Stimulated activated naive CD4-positive, alpha-beta T cell (primary cell): ENCODE measurements at regions not wholly inside any gene's neighbourhood (a gene's known extent, or its start where the extent isn't known, plus 50 kb on each side); places are given as distances from the start of the nearest gene placed in this dataset.
"Not testable (repeated sequence)": the region's sequence is repeated elsewhere in the genome, so short reads cannot be mapped to it uniquely, and the experiment has no call there.

ENCODE experiments used
- DNase-seq, 6 experiments: peaks; one replicate each; lab custom pipeline; 2025; lab: John Stamatoyannopoulos, UW

DNA sequence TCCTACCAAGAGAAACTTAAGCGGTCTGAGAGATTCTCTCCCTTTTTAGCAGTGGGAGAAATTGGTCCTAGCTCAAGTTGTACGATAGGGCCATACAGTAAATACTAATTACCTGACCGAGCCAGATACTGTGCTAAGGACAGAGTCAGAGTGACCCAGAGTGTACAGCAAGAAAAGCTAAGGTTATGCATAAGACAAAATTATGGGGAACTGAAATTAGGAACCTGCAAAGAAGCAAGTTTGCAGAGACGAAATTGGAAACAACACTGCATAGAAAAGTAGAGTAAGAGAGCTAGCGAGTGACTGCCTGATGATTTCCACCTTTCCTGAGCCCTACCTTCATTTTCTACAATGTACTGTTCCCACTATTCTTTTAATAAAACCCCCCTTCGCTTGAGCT, 278.1 kb downstream of the NKX6-1 start:
- no peak for DNase-seq

GRCh38 chr4:84219656-84220055, 279.4 kb downstream of the NKX6-1 start:
- DNase-seq = no peak

- DNase-seq = no peak
Observed at GRCh38 chr4:84218031-84218430, 281.1 kb downstream of the NKX6-1 start.

DNA sequence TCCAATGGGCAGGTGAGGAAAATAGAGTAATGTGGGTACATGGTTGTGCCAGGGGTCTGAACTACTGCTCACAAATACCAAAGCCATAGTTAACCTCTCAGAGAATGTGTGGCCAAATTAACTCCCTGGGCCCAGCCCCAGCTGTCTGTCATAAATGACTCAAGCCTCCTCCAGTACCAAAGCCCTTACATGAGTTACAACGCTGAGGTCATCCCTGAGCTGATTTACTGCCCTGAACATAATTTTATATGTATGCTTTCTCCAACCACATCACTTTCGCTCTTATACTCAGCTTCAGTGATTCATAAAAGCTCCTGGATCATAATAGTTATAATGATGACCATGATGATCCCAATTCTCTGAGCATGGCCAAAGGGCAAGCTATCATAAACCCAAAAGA, 283.9 kb downstream of the NKX6-1 start:
- no peak for DNase-seq

GRCh38 chr4:84206226-84206625, 292.9 kb downstream of the NKX6-1 start:
- DNase-seq = not testable (repeated sequence)

DNA sequence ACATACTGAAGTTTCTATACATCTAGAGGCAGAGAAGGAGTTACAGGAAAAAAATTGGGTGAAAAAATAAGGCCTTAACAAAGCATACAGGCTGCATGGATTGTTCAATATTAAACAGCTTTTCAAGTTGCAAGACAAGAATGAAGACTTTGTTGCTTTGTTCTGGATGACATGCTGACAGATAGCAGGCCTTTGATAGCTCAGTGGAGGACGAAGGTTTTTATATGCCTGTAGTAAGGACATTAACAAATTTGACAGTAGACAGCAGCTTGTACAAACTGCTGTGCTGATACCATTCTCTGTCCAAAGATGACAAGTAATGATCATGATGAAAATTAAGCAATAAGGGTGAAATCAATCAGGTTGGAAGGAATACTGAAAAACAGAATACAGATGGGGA, 309.9 kb downstream of the NKX6-1 start:
- no peak for DNase-seq

DNA sequence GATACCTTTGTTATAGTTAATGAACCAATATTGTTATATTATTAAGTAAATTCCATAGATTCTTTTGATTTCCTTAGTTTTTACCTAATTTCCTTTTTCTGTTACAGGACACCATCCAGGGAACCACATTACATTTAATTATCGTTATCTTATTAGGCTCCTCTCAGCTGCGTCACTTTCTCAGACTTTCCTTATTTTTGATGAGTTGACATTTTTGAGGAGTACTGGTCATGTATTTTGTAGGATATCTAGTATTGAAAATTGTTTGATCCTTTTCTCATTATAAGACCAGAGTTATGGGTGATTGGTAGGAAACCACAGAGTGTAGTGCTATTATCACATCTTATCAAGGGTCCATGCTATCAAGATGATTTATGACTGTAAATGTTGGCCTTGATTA, 319.7 kb downstream of the NKX6-1 start:
- DNase-seq = no peak

- DNase-seq = no peak
Observed at GRCh38 chr4:84177831-84178542, 321.1 kb downstream of the NKX6-1 start.

- DNase-seq = no peak
Observed at GRCh38 chr4:84176016-84176415, 323.1 kb downstream of the NKX6-1 start.

DNA sequence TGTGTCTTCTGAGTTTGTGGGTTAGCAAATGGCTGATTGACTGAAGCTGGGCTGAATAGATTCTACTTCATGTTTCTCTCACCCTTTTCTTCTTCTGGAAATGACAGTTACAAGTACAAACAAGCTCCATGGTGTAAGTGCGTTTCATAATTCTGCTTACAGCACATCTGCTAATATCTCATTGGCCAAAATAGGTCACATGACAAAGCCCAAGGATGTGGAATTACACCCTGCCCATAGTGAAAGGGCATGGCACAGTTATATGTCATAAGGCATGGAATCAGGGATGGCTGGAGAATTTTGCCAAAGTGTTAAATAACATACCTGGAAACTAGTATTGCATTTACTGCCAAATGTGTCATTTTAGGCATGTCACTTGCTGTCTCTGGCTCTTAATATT, 327.2 kb downstream of the NKX6-1 start:
- no peak for DNase-seq

GRCh38 chr4:84167564-84167963, 331.5 kb downstream of the NKX6-1 start:
- DNase-seq = no peak

DNA sequence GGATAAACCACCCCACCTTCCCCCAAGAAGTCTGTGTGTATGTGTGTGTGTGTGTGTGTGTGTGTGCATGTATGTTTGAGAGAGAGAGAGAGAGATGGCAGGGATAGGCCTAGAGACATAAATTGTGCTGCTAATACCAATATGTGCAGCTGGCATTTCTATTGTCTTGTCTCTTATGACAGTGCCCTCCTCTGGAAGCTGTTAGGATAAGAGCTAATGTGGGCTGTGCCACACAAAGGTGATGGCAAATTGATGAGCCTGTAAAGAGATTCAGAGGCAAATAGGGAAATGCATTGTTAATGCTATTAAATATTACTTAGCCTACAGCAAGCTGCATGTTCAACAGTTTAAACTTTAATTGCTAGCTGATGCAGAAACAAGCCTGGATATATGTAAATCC, 332.0 kb downstream of the NKX6-1 start:
- no peak for DNase-seq

DNA sequence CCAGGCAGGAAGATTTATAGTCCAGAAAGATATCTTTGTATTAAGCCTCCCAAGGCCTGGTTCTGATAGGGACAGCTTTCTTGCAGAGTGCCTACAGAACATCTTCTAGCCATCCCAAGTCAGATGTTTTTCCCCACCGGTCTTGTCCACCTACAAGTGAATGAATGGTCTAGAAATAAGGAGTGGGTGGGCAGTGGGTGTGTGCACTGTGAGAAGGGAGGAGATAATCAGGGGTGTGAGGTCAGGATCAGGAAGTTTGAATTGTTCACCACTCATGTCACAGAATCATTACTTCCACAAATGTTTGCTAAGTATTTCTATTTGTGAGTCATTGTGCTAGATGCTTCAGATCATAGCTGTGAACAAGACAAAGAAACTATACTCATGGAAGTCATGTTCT, 332.6 kb downstream of the NKX6-1 start:
- DNase-seq = no peak

DNA sequence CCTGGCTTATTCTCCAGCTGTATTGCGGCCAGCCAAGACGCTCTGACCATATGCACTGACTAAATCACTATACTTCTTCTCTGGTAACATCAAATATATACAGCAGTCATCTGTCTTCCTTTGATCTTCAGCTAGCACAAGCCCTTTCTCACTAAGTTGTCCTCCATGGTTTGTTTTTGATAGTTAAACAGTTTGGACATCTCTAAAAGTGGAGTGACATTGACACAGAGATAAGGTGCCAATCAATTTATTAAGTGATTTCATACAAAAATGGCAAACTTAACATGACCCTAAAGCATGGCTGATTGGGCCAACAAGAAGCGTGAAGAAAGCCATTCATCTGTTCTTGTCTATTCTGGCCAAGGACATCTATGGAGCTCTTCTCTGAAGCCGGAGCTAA, 334.9 kb downstream of the NKX6-1 start:
- DNase-seq = no peak

- DNase-seq = no peak
Observed at GRCh38 chr4:84159762-84160161, 339.3 kb downstream of the NKX6-1 start.

- DNase-seq = no peak
Observed at GRCh38 chr4:84158670-84159069, 340.4 kb downstream of the NKX6-1 start.

DNA sequence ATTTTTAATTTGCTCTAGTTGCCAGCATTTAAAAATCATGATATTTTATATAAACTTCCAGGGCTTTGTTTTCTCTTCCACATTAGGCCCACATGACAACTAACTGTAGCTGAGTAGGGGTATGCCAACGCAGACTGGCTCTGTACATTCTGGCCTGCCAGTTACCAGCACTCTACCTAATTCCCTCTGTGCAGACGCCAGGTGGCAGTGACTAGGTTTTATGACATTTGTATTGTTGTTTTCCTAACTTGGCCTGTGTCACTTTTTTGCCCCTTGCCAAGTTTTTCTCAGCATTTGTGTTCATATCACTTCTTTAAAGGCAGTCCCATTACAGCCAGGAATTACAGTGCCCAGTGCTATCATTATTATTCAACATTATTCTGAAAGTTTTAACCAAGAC, 347.5 kb downstream of the NKX6-1 start:
- no peak for DNase-seq

DNA sequence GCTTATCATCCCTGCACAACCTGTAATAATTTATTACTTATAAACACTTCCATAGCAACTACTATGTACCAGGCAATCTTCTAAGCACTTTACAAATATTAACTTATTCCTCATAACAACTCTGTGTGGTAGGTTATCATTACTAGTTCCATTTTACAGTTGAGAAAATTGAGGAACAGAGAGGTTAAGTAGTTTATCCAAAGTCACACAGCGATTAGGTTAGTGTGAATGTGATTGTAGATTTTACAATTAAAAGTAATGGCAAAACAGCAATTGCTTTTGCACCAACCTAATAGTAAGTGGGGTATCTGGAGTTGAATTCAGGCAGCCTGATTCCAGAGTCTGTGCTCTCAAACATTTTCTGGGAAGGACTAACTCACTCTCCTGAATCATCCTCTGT, 348.9 kb downstream of the NKX6-1 start:
- DNase-seq = no peak

GRCh38 chr4:84147831-84148230, 351.3 kb downstream of the NKX6-1 start:
- no peak for DNase-seq

DNA sequence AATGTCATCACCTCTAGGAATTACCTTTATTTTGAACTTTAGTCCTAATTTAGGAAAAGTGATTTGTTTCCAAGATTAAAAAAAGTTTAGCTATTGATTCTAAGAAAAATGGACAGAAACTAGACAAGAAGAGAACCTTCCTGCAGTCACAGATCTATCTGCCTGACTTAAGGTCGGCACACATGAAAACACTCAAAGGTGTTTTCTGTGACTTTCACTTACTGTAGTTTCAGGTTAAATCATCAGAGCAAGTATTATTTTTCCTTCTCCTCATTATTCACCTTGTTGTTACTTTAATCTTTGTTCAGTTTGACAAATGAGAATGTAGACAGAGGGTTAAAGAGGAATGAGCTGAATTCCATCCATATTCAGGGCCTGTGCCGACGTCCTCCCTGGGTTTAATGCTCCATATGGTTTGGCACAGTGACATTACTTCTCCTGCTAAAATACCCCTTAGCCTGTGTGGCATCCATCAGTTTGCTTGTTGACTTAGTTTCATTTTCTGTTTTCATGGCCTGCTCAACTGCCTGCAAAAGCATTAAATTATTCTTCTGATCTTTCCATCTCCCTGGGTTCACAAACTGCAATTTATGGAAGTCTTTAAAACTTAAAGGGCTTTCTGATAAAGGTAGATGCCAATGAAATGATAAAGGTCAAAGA, 352.7 kb downstream of the NKX6-1 start:
- DNase-seq = no peak

DNA sequence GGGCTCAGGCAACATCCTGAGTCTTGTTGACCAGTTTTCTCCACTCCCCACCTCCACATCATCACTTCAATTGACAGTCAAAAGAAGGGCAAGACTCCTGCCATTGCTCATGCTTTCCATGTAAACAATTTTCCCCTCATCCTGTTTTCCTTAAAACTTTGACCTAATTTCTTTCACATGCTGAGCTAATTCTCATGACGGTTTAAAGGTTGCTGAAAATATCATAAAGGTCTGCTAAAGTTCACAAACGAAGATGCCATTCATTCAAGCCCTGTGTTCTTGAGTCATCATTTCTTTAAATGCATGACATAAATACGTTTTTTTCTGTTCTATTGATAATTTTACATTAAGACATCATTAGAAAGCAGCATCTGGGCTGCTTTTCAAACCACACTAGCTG, 353.9 kb downstream of the NKX6-1 start:
- no peak for DNase-seq

DNA sequence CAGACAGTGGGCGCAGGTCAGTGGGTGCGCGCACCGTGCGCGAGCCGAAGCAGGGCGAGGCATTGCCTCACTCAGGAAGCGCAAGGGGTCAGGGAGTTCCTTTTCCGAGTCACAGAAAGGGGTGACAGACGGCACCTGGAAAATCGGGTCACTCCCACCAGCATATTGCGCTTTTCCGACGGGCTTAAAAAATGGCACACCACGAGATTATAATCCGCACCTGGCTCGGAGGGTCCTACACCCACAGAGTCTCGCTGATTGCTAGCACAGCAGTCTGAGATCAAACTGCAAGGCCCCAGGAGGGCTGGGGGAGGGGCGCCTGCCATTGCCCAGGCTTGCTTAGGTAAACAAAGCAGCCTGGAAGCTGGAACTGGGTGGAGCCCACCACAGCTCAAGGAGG, 372.2 kb downstream of the NKX6-1 start:
- not testable (repeated sequence) for DNase-seq

DNA sequence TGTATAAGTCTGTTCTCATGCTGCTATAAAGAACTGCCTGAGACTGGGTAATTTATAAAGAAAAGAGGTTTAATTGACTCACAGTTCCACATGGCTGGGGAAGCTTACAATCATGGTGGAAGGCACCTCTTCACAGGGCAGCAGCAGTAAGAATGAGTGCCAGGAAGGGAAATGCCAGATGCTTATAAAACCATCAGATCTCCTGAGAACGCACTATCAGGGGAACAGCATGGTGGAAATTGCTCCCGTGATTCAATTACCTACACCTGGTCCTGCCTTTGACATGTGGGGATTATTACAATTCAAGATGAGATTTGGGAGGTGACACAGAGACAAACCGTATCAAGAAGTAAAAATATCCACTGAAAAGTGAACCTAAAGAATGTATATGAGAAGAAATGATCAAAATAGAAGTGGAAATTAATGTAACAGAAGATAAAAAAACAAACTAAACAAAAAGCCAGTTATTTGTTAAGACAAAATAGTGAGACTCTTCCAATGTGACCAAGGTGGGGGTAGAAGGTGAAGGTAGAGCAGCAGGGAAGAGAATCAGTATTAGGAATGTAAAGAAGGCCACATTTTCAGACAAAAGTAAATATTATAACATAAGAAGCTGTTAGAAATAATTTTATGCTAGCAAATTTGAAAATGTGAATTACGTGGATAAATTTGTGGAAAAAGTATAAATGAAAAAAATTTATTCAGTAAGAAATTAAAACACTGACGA, 372.9 kb downstream of the NKX6-1 start:
- DNase-seq = no peak
